WTC11 (cell line): ENCODE measurements at regions not wholly inside any gene's neighbourhood (a gene's known extent, or its start where the extent isn't known, plus 50 kb on each side); places are given as distances from the start of the nearest gene placed in this dataset.

Experiments used
- ATAC-seq: fragments of 200-7000 bp; cut with Tn5 transposase; 2 replicates; pipeline ENCODE4 v1.10.0; 2021; ENCODE audit warnings: mild to moderate bottlenecking, moderate library complexity
- CTCF ChIA-PET: fragments of 300-600 bp; sonication (Branson Sonifier 250); formaldehyde crosslinking; loops from one replicate; lab custom pipeline; 2021; ENCODE audit warnings: antibody characterized with exemption; lab: Charles Lee
- POLR2A ChIA-PET: fragments of 350-600 bp; sonication (Branson Sonifier 250); formaldehyde crosslinking; loops from one replicate; lab custom pipeline; 2021; ENCODE audit warnings: antibody characterized with exemption; lab: Charles Lee
- DNase-seq: peaks from one replicate; pipeline ENCODE4 v3.0.0; 2021; ENCODE audit warnings: low spot score
- H3K27ac Mint-ChIP-seq: 2 replicates; pipeline ENCODE4 v1.8.0; 2021; ENCODE audit warnings: mixed read lengths
- H3K27me3 Mint-ChIP-seq: 2 replicates; pipeline ENCODE4 v1.8.0; 2021; ENCODE audit warnings: low read depth, mild to moderate bottlenecking, moderate library complexity, mixed read lengths
- H3K36me3 Mint-ChIP-seq: 2 replicates; pipeline ENCODE4 v1.8.0; 2021; ENCODE audit warnings: mixed read lengths
- H3K4me1 Mint-ChIP-seq: 2 replicates; pipeline ENCODE4 v1.8.0; 2022; ENCODE audit warnings: mixed read lengths
- H3K4me3 Mint-ChIP-seq: 2 replicates; pipeline ENCODE4 v1.8.0; 2021; ENCODE audit warnings: mild to moderate bottlenecking, moderate library complexity, mixed read lengths
- H3K9me3 Mint-ChIP-seq: 2 replicates; pipeline ENCODE4 v1.8.0; 2021; ENCODE audit warnings: mixed read lengths
- ARID4B ChIP-seq: sonication (generic); formaldehyde crosslinking; IDR thresholded peaks from 2 replicates; pipeline ENCODE4 v1.8.0; 2023; ENCODE audit warnings: missing genetic modification reagents, mild to moderate bottlenecking, borderline replicate concordance
- ATF1 ChIP-seq: sonication (generic); formaldehyde crosslinking; IDR thresholded peaks from 2 replicates; pipeline ENCODE4 v1.8.1; 2023; ENCODE audit warnings: mild to moderate bottlenecking, moderate library complexity, missing genetic modification reagents
- ATF6 ChIP-seq: sonication (generic); formaldehyde crosslinking; IDR thresholded peaks from 2 replicates; pipeline ENCODE4 v1.8.1; 2023; ENCODE audit warnings: mild to moderate bottlenecking, missing genetic modification reagents
- CREB1 ChIP-seq: sonication (generic); formaldehyde crosslinking; IDR thresholded peaks from 2 replicates; pipeline ENCODE4 v1.8.0; 2023; ENCODE audit warnings: mild to moderate bottlenecking, missing genetic modification reagents
- CREM ChIP-seq: sonication (generic); formaldehyde crosslinking; IDR thresholded peaks from 2 replicates; pipeline ENCODE4 v1.8.1; 2022; ENCODE audit warnings: mild to moderate bottlenecking, missing genetic modification reagents, moderate library complexity
- E2F4 ChIP-seq: sonication (generic); formaldehyde crosslinking; IDR thresholded peaks from 2 replicates; pipeline ENCODE4 v1.8.1; 2022; ENCODE audit warnings: low read depth, mild to moderate bottlenecking, moderate library complexity, missing genetic modification reagents, borderline replicate concordance
- FOXK1 ChIP-seq: sonication (generic); formaldehyde crosslinking; IDR thresholded peaks from 2 replicates; pipeline ENCODE4 v1.8.0; 2022; ENCODE audit warnings: mild to moderate bottlenecking, moderate library complexity, missing genetic modification reagents
- FOXP1 ChIP-seq: sonication (generic); formaldehyde crosslinking; IDR thresholded peaks from 2 replicates; pipeline ENCODE4 v1.8.0; 2022; ENCODE audit warnings: missing genetic modification reagents, mild to moderate bottlenecking, moderate library complexity, borderline replicate concordance
- GRHL2 ChIP-seq: fragments of 250-450 bp; sonication (Bioruptor Pico); IDR thresholded peaks from 2 replicates; pipeline ENCODE4 v1.8.0; 2022; ENCODE audit warnings: mild to moderate bottlenecking, moderate library complexity; ENCODE audit not compliant: insufficient replicate concordance, severe bottlenecking
- IRF1 ChIP-seq: sonication (generic); formaldehyde crosslinking; IDR thresholded peaks from 2 replicates; pipeline ENCODE4 v1.8.0; 2023; ENCODE audit warnings: missing genetic modification reagents
- JAZF1 ChIP-seq: fragments of 250-450 bp; sonication (Bioruptor Pico); IDR thresholded peaks from 2 replicates; pipeline ENCODE4 v1.9.0; 2021; ENCODE audit warnings: moderate library complexity, mild to moderate bottlenecking, inconsistent platforms
- MXD4 ChIP-seq: fragments of 250-450 bp; sonication (Bioruptor Pico); IDR thresholded peaks from 2 replicates; pipeline ENCODE4 v1.8.0; 2021; ENCODE audit warnings: mild to moderate bottlenecking, moderate library complexity, borderline replicate concordance
- NFYB ChIP-seq: sonication (generic); formaldehyde crosslinking; conservative IDR thresholded peaks from 2 replicates; pipeline ENCODE4 v1.8.0; 2022; ENCODE audit warnings: low read depth, missing genetic modification reagents
- NR2C2 ChIP-seq: sonication (generic); formaldehyde crosslinking; IDR thresholded peaks from 2 replicates; pipeline ENCODE4 v1.8.0; 2022; ENCODE audit warnings: mild to moderate bottlenecking, missing genetic modification reagents
- NR3C1 ChIP-seq: sonication (generic); formaldehyde crosslinking; conservative IDR thresholded peaks from 2 replicates; pipeline ENCODE4 v1.8.1; 2023; ENCODE audit warnings: low read depth, mild to moderate bottlenecking, missing genetic modification reagents
- PRRX2 ChIP-seq: fragments of 250-450 bp; sonication (Bioruptor Pico); IDR thresholded peaks from 2 replicates; pipeline ENCODE4 v1.8.0; 2021; ENCODE audit warnings: mild to moderate bottlenecking
- SOX15 ChIP-seq: fragments of 250-450 bp; sonication (Bioruptor Pico); IDR thresholded peaks from 2 replicates; pipeline ENCODE4 v1.9.0; 2021; ENCODE audit warnings: mild to moderate bottlenecking
- USF1 ChIP-seq: sonication (generic); formaldehyde crosslinking; IDR thresholded peaks from 2 replicates; pipeline ENCODE4 v1.8.0; 2022; ENCODE audit warnings: mild to moderate bottlenecking, missing genetic modification reagents
- ZMAT4 ChIP-seq: fragments of 250-450 bp; sonication (Bioruptor Pico); IDR thresholded peaks from 2 replicates; pipeline ENCODE4 v1.9.0; 2021; ENCODE audit warnings: mild to moderate bottlenecking
- ZNF263 ChIP-seq: sonication (generic); formaldehyde crosslinking; IDR thresholded peaks from 2 replicates; pipeline ENCODE4 v1.8.1; 2022; ENCODE audit warnings: low read depth, mild to moderate bottlenecking, moderate library complexity, missing genetic modification reagents
- ZNF416 ChIP-seq: fragments of 250-450 bp; sonication (Bioruptor Pico); IDR thresholded peaks from 2 replicates; pipeline ENCODE4 v1.9.0; 2021; ENCODE audit warnings: mild to moderate bottlenecking, inconsistent platforms

- TF ChIP-seq PRRX2 (CRISPR knock-in tag): no peak
- TF ChIP-seq ARID4B (CRISPR knock-in tag): no peak
- no peak for TF ChIP-seq NFYB (CRISPR knock-in tag)
- no peak for TF ChIP-seq E2F4 (CRISPR knock-in tag)
- TF ChIP-seq SOX15: no peak
- TF ChIP-seq FOXK1 (CRISPR knock-in tag): no peak
- no peak for TF ChIP-seq ATF1 (CRISPR knock-in tag)
Measured at GRCh38 chr15:87300146-87300545, 956.4 kb downstream of the NTRK3 start (continued).

GRCh38 chr15:87294854-87295253 lies 961.7 kb downstream of the NTRK3 start:
- Mint-ChIP-seq H3K27ac (no peak overlapping the region), H3K36me3 (no peaks in the 10 kb centered on the region), H3K4me1 (no peaks in the 10 kb centered on the region), H3K27me3 (no peaks in the 10 kb centered on the region), H3K4me3 (no peak overlapping the region), H3K9me3 (peaks cover 6% of the 10 kb centered on the region)
- POLR2A ChIA-PET: no interaction called here
- CTCF ChIA-PET: no interaction called here
- ATAC-seq (no peak), DNase-seq (no peak)
- TF ChIP-seq GRHL2 (CRISPR knock-in tag) (no peak), NR2C2 (CRISPR knock-in tag) (no peak), ZNF416 (CRISPR knock-in tag) (no peak), FOXP1 (no peak), IRF1 (CRISPR knock-in tag) (no peak), USF1 (no peak), JAZF1 (CRISPR knock-in tag) (no peak), ZMAT4 (CRISPR knock-in tag) (no peak), ATF6 (no peak)

- Mint-ChIP-seq H3K4me3 (no peak overlapping the region), H3K27me3 (no peaks in the 10 kb centered on the region), H3K27ac (no peak overlapping the region), H3K4me1 (no peaks in the 10 kb centered on the region), H3K36me3 (no peaks in the 10 kb centered on the region), H3K9me3 (peaks cover 6% of the 10 kb centered on the region)
- ATAC-seq (no peak), DNase-seq (no peak)
- POLR2A ChIA-PET: no interaction called here
- CTCF ChIA-PET: no interaction called here
- TF ChIP-seq FOXP1 (no peak), CREB1 (CRISPR knock-in tag) (no peak), NR3C1 (CRISPR knock-in tag) (no peak), MXD4 (no peak), CREM (CRISPR knock-in tag) (no peak), ZNF263 (CRISPR knock-in tag) (no peak), PRRX2 (CRISPR knock-in tag) (no peak), JAZF1 (CRISPR knock-in tag) (no peak)
Measured at GRCh38 chr15:87293031-87293430, 963.5 kb downstream of the NTRK3 start.
